ENCODE measurements at regions not wholly inside any gene's neighbourhood (a gene's known extent, or its start where the extent isn't known, plus 50 kb on each side); places are given as distances from the start of the nearest gene placed in this dataset.

DNA sequence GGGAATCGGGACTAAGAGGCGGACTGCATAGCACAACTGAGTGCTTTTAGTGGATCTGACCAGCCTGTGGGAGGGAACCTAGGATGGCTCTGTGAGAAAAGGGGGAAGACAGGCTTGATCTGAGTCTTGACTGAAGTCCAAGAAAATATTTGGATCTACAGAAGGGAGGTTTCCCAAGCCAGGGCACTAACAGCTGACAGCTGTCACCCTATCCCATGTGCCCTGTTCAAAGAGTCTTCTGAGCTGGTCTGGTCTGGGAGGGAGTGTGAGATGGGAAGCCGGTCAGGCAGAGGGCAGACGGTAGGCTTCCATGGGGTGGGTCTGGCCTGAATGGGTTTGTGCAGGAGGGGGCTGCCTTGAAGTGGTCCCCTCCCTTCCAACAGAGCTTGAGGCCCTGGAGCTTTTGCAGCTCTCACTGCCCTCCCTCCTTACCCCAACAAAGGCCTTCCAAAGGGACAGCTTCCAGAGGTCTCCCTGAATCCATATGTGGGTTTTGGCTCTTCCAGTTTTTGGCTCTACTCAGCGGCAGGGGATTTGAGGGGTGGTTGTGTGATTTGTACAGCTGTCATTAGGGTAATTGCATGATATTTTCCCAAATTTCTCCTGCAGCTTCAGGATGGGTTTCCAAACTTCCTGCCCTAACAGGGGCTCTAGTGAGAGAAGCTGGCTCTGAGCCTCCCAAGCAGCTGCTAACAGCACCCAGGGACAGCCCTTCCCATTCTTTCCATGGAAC lies 643.7 kb downstream of the BCOR start:
- no peak overlapping the region for H3K9ac ChIP-seq

More for the DNA sequence above, 643.7 kb downstream of the BCOR start:
- no peaks in the 10 kb centered on the region for H3K9me3 ChIP-seq
- ChIA-PET POLR2A (no interaction called here), CTCF (no interaction called here)
- H3K4me1 ChIP-seq (ENCODE audit: control insufficient read depth in 1 of 2, insufficient read depth in 2 of 2, low read depth in 1 of 2, low read length in 1 of 2), result no peaks in the 10 kb centered on the region
- DNase-seq, result no peak
- H3K4me2 ChIP-seq, result no peak overlapping the region
- H4K20me1 ChIP-seq (ENCODE audit: insufficient read depth), result no peaks in the 10 kb centered on the region
- no peak overlapping the region for H2AFZ ChIP-seq (ENCODE audit: low read depth)
- H3F3A ChIP-seq (replicated peaks; ENCODE audit: insufficient read depth), result no peaks in the 10 kb centered on the region
- H3K27me3 ChIP-seq (ENCODE audit: insufficient read depth), result no peaks in the 10 kb centered on the region; the same call in 1 of the 2 replicates
- H3K27ac ChIP-seq (ENCODE audit: low read depth in 2 of 2, low read length in 1 of 2), result no peak overlapping the region
- no peaks in the 10 kb centered on the region for H3K9me2 ChIP-seq
- TF ChIP-seq TEAD4 (IDR thresholded peaks at IDR 0.05; ENCODE audit: borderline replicate concordance, insufficient read depth), result no peak
- TF ChIP-seq RCOR1 (IDR thresholded peaks at IDR 0.05; ENCODE audit: low read length), result no peak
- TF ChIP-seq ELF1 (IDR thresholded peaks at IDR 0.05), result no peak
- no peak for TF ChIP-seq FOXJ3 (CRISPR knock-in tag; IDR thresholded peaks at IDR 0.05)
- TF ChIP-seq NRF1 (IDR thresholded peaks at IDR 0.05; ENCODE audit: low read depth, low read length), result no peak
- TF ChIP-seq FOSL2 (IDR thresholded peaks at IDR 0.05; ENCODE audit: borderline replicate concordance, low read depth), result no peak
- no peak for TF ChIP-seq EP300 (IDR thresholded peaks at IDR 0.05; ENCODE audit: borderline replicate concordance in 1 of 2, low read depth in 1 of 2, low read length in 1 of 2)
- TF ChIP-seq, protein P1, sequence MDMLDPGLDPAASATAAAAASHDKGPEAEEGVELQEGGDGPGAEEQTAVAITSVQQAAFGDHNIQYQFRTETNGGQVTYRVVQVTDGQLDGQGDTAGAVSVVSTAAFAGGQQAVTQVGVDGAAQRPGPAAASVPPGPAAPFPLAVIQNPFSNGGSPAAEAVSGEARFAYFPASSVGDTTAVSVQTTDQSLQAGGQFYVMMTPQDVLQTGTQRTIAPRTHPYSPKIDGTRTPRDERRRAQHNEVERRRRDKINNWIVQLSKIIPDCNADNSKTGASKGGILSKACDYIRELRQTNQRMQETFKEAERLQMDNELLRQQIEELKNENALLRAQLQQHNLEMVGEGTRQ (IDR thresholded peaks at IDR 0.05; ENCODE audit: borderline replicate concordance, low read depth, low read length), result no peak
- TF ChIP-seq, protein P2, sequence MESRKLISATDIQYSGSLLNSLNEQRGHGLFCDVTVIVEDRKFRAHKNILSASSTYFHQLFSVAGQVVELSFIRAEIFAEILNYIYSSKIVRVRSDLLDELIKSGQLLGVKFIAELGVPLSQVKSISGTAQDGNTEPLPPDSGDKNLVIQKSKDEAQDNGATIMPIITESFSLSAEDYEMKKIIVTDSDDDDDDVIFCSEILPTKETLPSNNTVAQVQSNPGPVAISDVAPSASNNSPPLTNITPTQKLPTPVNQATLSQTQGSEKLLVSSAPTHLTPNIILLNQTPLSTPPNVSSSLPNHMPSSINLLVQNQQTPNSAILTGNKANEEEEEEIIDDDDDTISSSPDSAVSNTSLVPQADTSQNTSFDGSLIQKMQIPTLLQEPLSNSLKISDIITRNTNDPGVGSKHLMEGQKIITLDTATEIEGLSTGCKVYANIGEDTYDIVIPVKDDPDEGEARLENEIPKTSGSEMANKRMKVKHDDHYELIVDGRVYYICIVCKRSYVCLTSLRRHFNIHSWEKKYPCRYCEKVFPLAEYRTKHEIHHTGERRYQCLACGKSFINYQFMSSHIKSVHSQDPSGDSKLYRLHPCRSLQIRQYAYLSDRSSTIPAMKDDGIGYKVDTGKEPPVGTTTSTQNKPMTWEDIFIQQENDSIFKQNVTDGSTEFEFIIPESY (IDR thresholded peaks at IDR 0.05; ENCODE audit: borderline replicate concordance, low read depth), result no peak
- no peak for TF ChIP-seq RAD21 (IDR thresholded peaks at IDR 0.05; ENCODE audit: low read length)
- TF ChIP-seq, protein P3, sequence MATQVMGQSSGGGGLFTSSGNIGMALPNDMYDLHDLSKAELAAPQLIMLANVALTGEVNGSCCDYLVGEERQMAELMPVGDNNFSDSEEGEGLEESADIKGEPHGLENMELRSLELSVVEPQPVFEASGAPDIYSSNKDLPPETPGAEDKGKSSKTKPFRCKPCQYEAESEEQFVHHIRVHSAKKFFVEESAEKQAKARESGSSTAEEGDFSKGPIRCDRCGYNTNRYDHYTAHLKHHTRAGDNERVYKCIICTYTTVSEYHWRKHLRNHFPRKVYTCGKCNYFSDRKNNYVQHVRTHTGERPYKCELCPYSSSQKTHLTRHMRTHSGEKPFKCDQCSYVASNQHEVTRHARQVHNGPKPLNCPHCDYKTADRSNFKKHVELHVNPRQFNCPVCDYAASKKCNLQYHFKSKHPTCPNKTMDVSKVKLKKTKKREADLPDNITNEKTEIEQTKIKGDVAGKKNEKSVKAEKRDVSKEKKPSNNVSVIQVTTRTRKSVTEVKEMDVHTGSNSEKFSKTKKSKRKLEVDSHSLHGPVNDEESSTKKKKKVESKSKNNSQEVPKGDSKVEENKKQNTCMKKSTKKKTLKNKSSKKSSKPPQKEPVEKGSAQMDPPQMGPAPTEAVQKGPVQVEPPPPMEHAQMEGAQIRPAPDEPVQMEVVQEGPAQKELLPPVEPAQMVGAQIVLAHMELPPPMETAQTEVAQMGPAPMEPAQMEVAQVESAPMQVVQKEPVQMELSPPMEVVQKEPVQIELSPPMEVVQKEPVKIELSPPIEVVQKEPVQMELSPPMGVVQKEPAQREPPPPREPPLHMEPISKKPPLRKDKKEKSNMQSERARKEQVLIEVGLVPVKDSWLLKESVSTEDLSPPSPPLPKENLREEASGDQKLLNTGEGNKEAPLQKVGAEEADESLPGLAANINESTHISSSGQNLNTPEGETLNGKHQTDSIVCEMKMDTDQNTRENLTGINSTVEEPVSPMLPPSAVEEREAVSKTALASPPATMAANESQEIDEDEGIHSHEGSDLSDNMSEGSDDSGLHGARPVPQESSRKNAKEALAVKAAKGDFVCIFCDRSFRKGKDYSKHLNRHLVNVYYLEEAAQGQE (IDR thresholded peaks at IDR 0.05; ENCODE audit: low read depth, low read length), result no peak
- no peak for TF ChIP-seq SMC3 (IDR thresholded peaks at IDR 0.05; ENCODE audit: low read depth, low read length)
- TF ChIP-seq YY1 (IDR thresholded peaks at IDR 0.05; ENCODE audit: low read depth), result no peak
- 40% methylated on average over 3 of the region's 5 CpGs for WGBS (ENCODE audit: low lambda C conversion rate)
- no peak overlapping the region for H3K4me3 ChIP-seq (ENCODE audit: low read depth in 2 of 2, low read length in 1 of 2)
- no peaks in the 10 kb centered on the region for H3K36me3 ChIP-seq (replicated peaks in 1 of 2; ENCODE audit: control insufficient read depth in 1 of 2, insufficient read depth in 2 of 2, low read length in 1 of 2)
- no peaks in the 10 kb centered on the region for H3K79me2 ChIP-seq (ENCODE audit: insufficient read depth)
